ENCODE measurements at regions not wholly inside any gene's neighbourhood (a gene's known extent, or its start where the extent isn't known, plus 50 kb on each side); places are given as distances from the start of the nearest gene placed in this dataset.

- TF ChIP-seq SP4 (IDR thresholded peaks at IDR 0.05; ENCODE audit: low read length) (no peak), MAX (IDR thresholded peaks at IDR 0.05) (no peak), HDAC6 (IDR thresholded peaks at IDR 0.05; ENCODE audit: low read depth, low read length) (no peak), RFX5 (IDR thresholded peaks at IDR 0.05; ENCODE audit: borderline replicate concordance, low read depth, low read length) (no peak), SP1 (IDR thresholded peaks at IDR 0.05; ENCODE audit: low read depth, low read length) (peak; percentile 48; the same call in 1 of the 2 replicates), RNF2 (IDR thresholded peaks at IDR 0.05; ENCODE audit: borderline replicate concordance, low read depth, low read length, missing control alignments, poor library complexity, severe bottlenecking) (no peak), TAF1 (IDR thresholded peaks at IDR 0.05; ENCODE audit: low read depth, low read length) (0 out of 2 replicates have a peak, but pooled peaks have one; percentile 16), CEBPB (IDR thresholded peaks at IDR 0.05; ENCODE audit: low read depth, low read length) (no peak), POLR2A (IDR thresholded peaks at IDR 0.05; ENCODE audit: control extremely low read depth in 1 of 2, low read depth in 2 of 2, low read length in 2 of 2) (no peak), GTF2F1 (IDR thresholded peaks at IDR 0.05; ENCODE audit: borderline replicate concordance, low read depth, low read length) (no peak), CHD1 (IDR thresholded peaks at IDR 0.05; ENCODE audit: low read depth, low read length) (no peak)
- TF ChIP-seq, protein P1, sequence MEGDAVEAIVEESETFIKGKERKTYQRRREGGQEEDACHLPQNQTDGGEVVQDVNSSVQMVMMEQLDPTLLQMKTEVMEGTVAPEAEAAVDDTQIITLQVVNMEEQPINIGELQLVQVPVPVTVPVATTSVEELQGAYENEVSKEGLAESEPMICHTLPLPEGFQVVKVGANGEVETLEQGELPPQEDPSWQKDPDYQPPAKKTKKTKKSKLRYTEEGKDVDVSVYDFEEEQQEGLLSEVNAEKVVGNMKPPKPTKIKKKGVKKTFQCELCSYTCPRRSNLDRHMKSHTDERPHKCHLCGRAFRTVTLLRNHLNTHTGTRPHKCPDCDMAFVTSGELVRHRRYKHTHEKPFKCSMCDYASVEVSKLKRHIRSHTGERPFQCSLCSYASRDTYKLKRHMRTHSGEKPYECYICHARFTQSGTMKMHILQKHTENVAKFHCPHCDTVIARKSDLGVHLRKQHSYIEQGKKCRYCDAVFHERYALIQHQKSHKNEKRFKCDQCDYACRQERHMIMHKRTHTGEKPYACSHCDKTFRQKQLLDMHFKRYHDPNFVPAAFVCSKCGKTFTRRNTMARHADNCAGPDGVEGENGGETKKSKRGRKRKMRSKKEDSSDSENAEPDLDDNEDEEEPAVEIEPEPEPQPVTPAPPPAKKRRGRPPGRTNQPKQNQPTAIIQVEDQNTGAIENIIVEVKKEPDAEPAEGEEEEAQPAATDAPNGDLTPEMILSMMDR (IDR thresholded peaks at IDR 0.05; ENCODE audit: control extremely low read depth in 1 of 3, insufficient read depth in 1 of 3, low read depth in 1 of 3, low read length in 3 of 3), result no peak
These were observed 329.8 kb upstream of the SFSWAP start for GRCh38 chr12:131380965-131381705.

Data from H1 (cell line).